PC-9 (cell line): ENCODE measurements at regions not wholly inside any gene's neighbourhood (a gene's known extent, or its start where the extent isn't known, plus 50 kb on each side); places are given as distances from the start of the nearest gene placed in this dataset.

ENCODE experiments used
- BruUV-seq: library from RNA; stranded (reverse); fragments of 400-500 nt; replicated peaks from 2 replicates; lab custom pipeline; 2021; lab: Mats Ljungman, UMichigan
- CTCF ChIA-PET: fragments of 300-600 bp; sonication (Branson Sonifier 250); formaldehyde crosslinking; loops from one replicate; lab custom pipeline; 2022; ENCODE audit warnings: antibody characterized with exemption; lab: Charles Lee
- POLR2A ChIA-PET: fragments of 300-600 bp; sonication (Branson Sonifier 250); formaldehyde crosslinking; loops from one replicate; lab custom pipeline; 2022; ENCODE audit warnings: antibody characterized with exemption; ENCODE audit not compliant: unreplicated experiment; lab: Charles Lee
- DNase-seq, 2 experiments: peaks; one replicate each; pipeline versions ENCODE4 v3.0.0 to v3.0.0-alpha.2; 2015 to 2022; ENCODE audit warnings: mixed read lengths in 1 of 2
- H2AFZ ChIP-seq: fragments of 200-600 bp; sonication (generic); 2 replicates; pipeline ENCODE4 v1.8.1; 2017; ENCODE audit warnings: antibody characterized with exemption
- H3F3A ChIP-seq: fragments of 200-600 bp; sonication (generic); 2 replicates; pipeline ENCODE4 v1.8.1; 2017; ENCODE audit warnings: antibody characterized with exemption, mild to moderate bottlenecking, low read depth; ENCODE audit not compliant: insufficient read depth
- H3K27ac ChIP-seq: fragments of 200-600 bp; sonication (generic); 2 replicates; pipeline ENCODE4 v1.6.1; 2016; ENCODE audit warnings: mixed run types
- H3K27me3 ChIP-seq: fragments of 200-600 bp; sonication (generic); 2 replicates; pipeline ENCODE4 v1.6.1; 2016; ENCODE audit warnings: low read depth, mixed run types; ENCODE audit not compliant: insufficient read depth
- H3K36me3 ChIP-seq: fragments of 200-600 bp; sonication (generic); 2 replicates; pipeline ENCODE4 v1.6.1; 2016; ENCODE audit warnings: low read depth, mixed run types
- H3K4me1 ChIP-seq: fragments of 200-600 bp; sonication (generic); replicated peaks from 2 replicates; pipeline ENCODE4 v1.6.1; 2016; ENCODE audit warnings: mixed run types; ENCODE audit not compliant: insufficient read depth
- H3K4me2 ChIP-seq: fragments of 200-600 bp; sonication (generic); 2 replicates; pipeline ENCODE4 v1.6.1; 2017; ENCODE audit warnings: mixed run types
- H3K4me3 ChIP-seq: fragments of 200-600 bp; sonication (generic); 2 replicates; pipeline ENCODE4 v1.6.1; 2016; ENCODE audit warnings: mixed run types
- H3K79me2 ChIP-seq: fragments of 200-600 bp; sonication (generic); 2 replicates; pipeline ENCODE4 v1.6.1; 2017; ENCODE audit warnings: low read depth, mixed run types
- H3K9me2 ChIP-seq: fragments of 200-600 bp; sonication (generic); 2 replicates; pipeline ENCODE4 v1.8.1; 2017; ENCODE audit warnings: mild to moderate bottlenecking; ENCODE audit not compliant: insufficient read depth
- H3K9me3 ChIP-seq: fragments of 200-600 bp; sonication (generic); 2 replicates; pipeline ENCODE4 v1.8.1; 2016; ENCODE audit warnings: low read depth; ENCODE audit not compliant: insufficient read depth
- H4K20me1 ChIP-seq: fragments of 200-600 bp; sonication (generic); 2 replicates; pipeline ENCODE4 v1.8.1; 2017; ENCODE audit not compliant: insufficient read depth
- CTCF ChIP-seq: fragments of 200-600 bp; sonication (generic); conservative IDR thresholded peaks from 2 replicates; pipeline ENCODE4 v1.6.1; 2017; ENCODE audit warnings: mixed run types, antibody characterized with exemption, mild to moderate bottlenecking, moderate library complexity
- EZH2 ChIP-seq: fragments of 200-600 bp; sonication (generic); IDR thresholded peaks from 2 replicates; pipeline ENCODE4 v1.8.0; 2017; ENCODE audit warnings: antibody characterized with exemption, low read depth
- intact Hi-C: fragments of 100-400 bp; cut with micrococcal nuclease; formaldehyde crosslinking; loops from one replicate; pipeline ENCODE4 v1.10.0; 2022; ENCODE audit not compliant: unreplicated experiment

GRCh38 chr3:102194760-102195159 is 240.1 kb upstream of the ZPLD1 start:
- Histone ChIP-seq H3K9me3 (no peaks in the 10 kb centered on the region), H2AFZ (peak overlapping the region; percentile 61), H3K79me2 (no peaks in the 10 kb centered on the region), H3K36me3 (no peaks in the 10 kb centered on the region), H3F3A (peaks cover 7% of the 10 kb centered on the region; the same call in 1 of the 2 replicates), H3K4me1 (peaks cover 28% of the 10 kb centered on the region), H3K27me3 (no peaks in the 10 kb centered on the region), H3K27ac (peak overlapping the region; percentile 75), H3K4me2 (peak overlapping the region; percentile 41), H3K9me2 (no peaks in the 10 kb centered on the region), H4K20me1 (no peaks in the 10 kb centered on the region), H3K4me3 (peak overlapping the region; percentile 0; the same call in 1 of the 2 replicates)
- TF ChIP-seq CTCF (no peak), EZH2 (no peak)
- CTCF ChIA-PET = no interaction called here
- DNase-seq = no peak
- POLR2A ChIA-PET = interaction anchor here (0.6 kb wide), 1 partner anchor 58 kb away, joined by 3 read pairs; no protein-coding TSS in a partner anchor
- intact Hi-C loops = loop anchor here (1.0 kb wide), 3 partner anchors 13 to 115 kb away; no protein-coding TSS in a partner anchor
- TSS peak; percentile 92 for BruUV-seq

GRCh38 chr3:102195198-102195948 is 239.4 kb upstream of the ZPLD1 start:
- Histone ChIP-seq H3K9me3 (no peaks in the 10 kb centered on the region), H3K79me2 (no peaks in the 10 kb centered on the region), H3K27ac (peak overlapping the region; percentile 75), H2AFZ (peak overlapping the region; percentile 61), H3K4me2 (peak overlapping the region; percentile 41), H3K36me3 (no peaks in the 10 kb centered on the region), H3K4me3 (peak overlapping the region; percentile 0; the same call in 1 of the 2 replicates), H4K20me1 (no peaks in the 10 kb centered on the region), H3F3A (peaks cover 7% of the 10 kb centered on the region; the same call in 1 of the 2 replicates), H3K27me3 (no peaks in the 10 kb centered on the region), H3K9me2 (no peaks in the 10 kb centered on the region), H3K4me1 (peaks cover 28% of the 10 kb centered on the region)
- no peak for TF ChIP-seq EZH2
- TF ChIP-seq CTCF = no peak
- intact Hi-C loops = loop anchor here (1.0 kb wide), 3 partner anchors 14 to 116 kb away; no protein-coding TSS in a partner anchor
- ChIA-PET CTCF (no interaction called here), POLR2A (interaction anchor here (0.6 kb wide), 4 partner anchors 27 to 1733 kb away, joined by 3 to 8 read pairs (median 4); no protein-coding TSS in a partner anchor)
- peak; percentile 78 to 79 for DNase-seq
- BruUV-seq = no TSS peak

GRCh38 chr3:102200126-102200525 is 234.7 kb upstream of the ZPLD1 start:
- Histone ChIP-seq H2AFZ (no peak overlapping the region), H3K36me3 (no peaks in the 10 kb centered on the region), H3K4me3 (no peak overlapping the region), H3K79me2 (no peaks in the 10 kb centered on the region), H3K4me1 (peaks cover 10% of the 10 kb centered on the region), H3F3A (peaks cover 2% of the 10 kb centered on the region; the same call in 1 of the 2 replicates), H3K27ac (no peak overlapping the region), H3K9me2 (no peaks in the 10 kb centered on the region; the same call in none of the 2 replicates), H3K27me3 (no peaks in the 10 kb centered on the region), H3K9me3 (no peaks in the 10 kb centered on the region), H3K4me2 (no peak overlapping the region), H4K20me1 (no peaks in the 10 kb centered on the region)
- TF ChIP-seq EZH2 = no peak
- TF ChIP-seq CTCF = no peak
- BruUV-seq = no TSS peak
- no peak for DNase-seq
- intact Hi-C loops = no loop called here
- POLR2A ChIA-PET = no interaction called here
- CTCF ChIA-PET = no interaction called here
